ENCODE measurements at regions not wholly inside any gene's neighbourhood (a gene's known extent, or its start where the extent isn't known, plus 50 kb on each side); places are given as distances from the start of the nearest gene placed in this dataset.

DNA sequence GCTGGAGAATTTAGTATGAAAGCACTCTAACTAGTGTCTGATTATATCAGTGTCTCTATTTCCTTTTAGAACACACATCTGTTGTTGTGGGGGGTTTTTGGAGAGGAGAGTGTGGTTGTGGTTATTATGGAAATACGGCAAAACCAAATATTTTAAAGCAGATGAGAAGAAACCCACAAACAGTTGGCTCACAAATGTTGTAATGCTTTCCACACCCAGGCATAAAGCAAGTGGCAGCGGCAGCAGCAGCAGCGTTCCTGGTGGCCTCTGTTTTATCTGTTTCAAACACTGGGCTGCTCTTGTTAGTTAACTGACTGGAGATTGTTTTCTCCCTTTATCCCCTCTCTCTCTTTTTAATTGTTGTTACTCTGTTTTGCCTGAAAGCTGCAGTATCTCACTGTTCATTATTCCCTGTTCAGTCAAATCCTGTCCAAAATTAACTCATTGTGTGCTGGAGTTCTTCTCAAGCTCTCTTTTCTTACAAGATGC lies 1045.5 kb upstream of the NR2F2 start:
- ChIA-PET CTCF (ENCODE audit: low intra/inter-chr PET ratio, low total read pairs) (no interaction called here), POLR2A (no interaction called here)
- WGBS (ENCODE audit: low lambda C conversion rate) = 16% methylated on average over 3 of the region's 3 CpGs
- no peaks in the 10 kb centered on the region for H3K36me3 ChIP-seq (replicated peaks in 1 of 2; ENCODE audit: control insufficient read depth in 1 of 2, insufficient read depth in 2 of 2, low read length in 2 of 2)
- H3K4me3 ChIP-seq (replicated peaks in 1 of 3; ENCODE audit: insufficient read depth in 1 of 3, low read depth in 2 of 3, low read length in 3 of 3) = no peak overlapping the region
- no peaks in the 10 kb centered on the region for H4K20me1 ChIP-seq (ENCODE audit: insufficient read depth, low read length)
- H3K9ac ChIP-seq (ENCODE audit: insufficient read depth, low read depth, low read length) = no peak overlapping the region
- H3K79me2 ChIP-seq (ENCODE audit: insufficient read depth, low read length) = no peaks in the 10 kb centered on the region
- H2AFZ ChIP-seq (ENCODE audit: low read length) = no peak overlapping the region
- no peaks in the 10 kb centered on the region for H3K9me3 ChIP-seq (ENCODE audit: low read length)
- BruUV-seq (replicated peaks) = no TSS peak
- TF ChIP-seq NFE2L2 (IDR thresholded peaks at IDR 0.05; ENCODE audit: low read length) (no peak), ZNF652 (CRISPR knock-in tag; IDR thresholded peaks at IDR 0.05; ENCODE audit: borderline replicate concordance, low read depth) (peak; percentile 18; the same call in 1 of the 2 replicates)
- H3K4me1 ChIP-seq (ENCODE audit: insufficient read depth, low read length) = no peaks in the 10 kb centered on the region
- intact Hi-C loops (cut with micrococcal nuclease; ENCODE audit: unreplicated experiment) (no loop called here), in situ Hi-C loops (cut with HindIII; ENCODE audit: extremely low pct_ligation_motif_present, low pct_unique_long_range_greater_than_20kb) (no loop called here)
- ATAC-seq (no peak), DNase-seq (ENCODE audit: low spot score) (no peak), FAIRE-seq (no peak)
- no peak overlapping the region for H3K4me2 ChIP-seq (ENCODE audit: low read depth, low read length)
- no peaks in the 10 kb centered on the region; a peak in 1 of 5 replicates for H3K27me3 ChIP-seq (ENCODE audit: control insufficient read depth in 1 of 2, insufficient read depth in 2 of 2, low read length in 2 of 2)
- no peak overlapping the region for H3K27ac ChIP-seq (ENCODE audit: extremely low read length, insufficient read depth, low read length)

- FAIRE-seq (no peak), DNase-seq (ENCODE audit: low spot score) (no peak), ATAC-seq (no peak)
- Histone ChIP-seq H3K4me2 (ENCODE audit: low read depth, low read length) (no peak overlapping the region), H3K27ac (ENCODE audit: extremely low read length, insufficient read depth, low read length) (no peak overlapping the region), H3K27me3 (ENCODE audit: control insufficient read depth in 1 of 2, insufficient read depth in 2 of 2, low read length in 2 of 2) (no peaks in the 10 kb centered on the region; a peak in 1 of 5 replicates), H3K9me3 (ENCODE audit: low read length) (no peaks in the 10 kb centered on the region), H3K4me1 (ENCODE audit: insufficient read depth, low read length) (no peaks in the 10 kb centered on the region), H2AFZ (ENCODE audit: low read length) (no peak overlapping the region), H3K36me3 (replicated peaks in 1 of 2; ENCODE audit: control insufficient read depth in 1 of 2, insufficient read depth in 2 of 2, low read length in 2 of 2) (no peaks in the 10 kb centered on the region), H4K20me1 (ENCODE audit: insufficient read depth, low read length) (no peaks in the 10 kb centered on the region), H3K4me3 (replicated peaks in 1 of 3; ENCODE audit: insufficient read depth in 1 of 3, low read depth in 2 of 3, low read length in 3 of 3) (no peak overlapping the region), H3K9ac (ENCODE audit: insufficient read depth, low read depth, low read length) (no peak overlapping the region), H3K79me2 (ENCODE audit: insufficient read depth, low read length) (no peaks in the 10 kb centered on the region)
- ChIA-PET POLR2A (no interaction called here), CTCF (ENCODE audit: low intra/inter-chr PET ratio, low total read pairs) (no interaction called here)
- no peak for TF ChIP-seq SIX1 (CRISPR knock-in tag; IDR thresholded peaks at IDR 0.05; ENCODE audit: borderline replicate concordance)
- BruUV-seq (replicated peaks) = no TSS peak
- intact Hi-C loops (cut with micrococcal nuclease; ENCODE audit: unreplicated experiment) (no loop called here), in situ Hi-C loops (cut with HindIII; ENCODE audit: extremely low pct_ligation_motif_present, low pct_unique_long_range_greater_than_20kb) (no loop called here)
- 18% methylated on average over 10 of the region's 10 CpGs for WGBS (ENCODE audit: low lambda C conversion rate)
Observed at GRCh38 chr15:95286352-95286880, 1044.1 kb upstream of the NR2F2 start.
